ENCODE measurements at regions not wholly inside any gene's neighbourhood (a gene's known extent, or its start where the extent isn't known, plus 50 kb on each side); places are given as distances from the start of the nearest gene placed in this dataset.
"Not testable (repeated sequence)": the region's sequence is repeated elsewhere in the genome, so short reads cannot be mapped to it uniquely, and the experiment has no call there.

DNA sequence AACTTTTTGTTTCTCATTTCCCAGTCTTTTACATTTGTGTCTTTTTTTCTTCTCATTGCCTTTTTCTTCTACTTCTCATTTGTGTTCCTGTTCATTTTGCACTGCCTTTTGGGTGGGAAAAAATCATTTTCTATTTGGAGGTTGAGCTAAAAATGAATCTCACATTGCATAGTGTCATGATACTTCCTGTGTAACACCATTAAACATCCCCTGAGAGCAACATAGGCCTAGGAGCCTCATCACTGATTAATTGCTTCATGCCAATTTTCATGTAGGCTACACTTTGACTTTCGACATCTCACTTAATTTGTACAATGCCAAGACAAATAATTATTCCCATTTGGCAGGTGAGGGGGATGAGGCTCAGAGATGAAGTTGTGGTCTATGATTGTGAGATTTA, 279.2 kb downstream of the EDEM1 start:
- DNase-seq (ENCODE audit: low read depth) = no peak

DNA sequence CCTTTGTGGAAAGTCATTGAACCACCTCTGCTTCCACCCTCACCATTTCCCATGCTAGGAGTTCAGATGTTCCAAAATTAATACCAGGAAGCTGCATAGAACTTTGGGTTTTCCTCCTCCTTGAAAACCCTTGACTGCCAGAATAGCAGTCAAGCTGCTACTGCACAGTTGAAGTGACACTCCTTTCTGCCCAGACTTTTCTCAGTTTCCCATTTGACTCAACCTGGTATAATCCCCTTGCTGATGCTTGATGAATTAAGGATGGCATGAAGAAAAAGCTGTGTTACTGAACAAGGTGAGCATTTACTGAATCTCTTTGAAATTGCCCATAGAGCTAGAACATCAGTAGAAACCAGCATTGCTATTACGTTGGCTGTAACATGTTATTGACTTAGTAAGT, 286.0 kb downstream of the EDEM1 start:
- no peak for DNase-seq (ENCODE audit: low read depth)

DNA sequence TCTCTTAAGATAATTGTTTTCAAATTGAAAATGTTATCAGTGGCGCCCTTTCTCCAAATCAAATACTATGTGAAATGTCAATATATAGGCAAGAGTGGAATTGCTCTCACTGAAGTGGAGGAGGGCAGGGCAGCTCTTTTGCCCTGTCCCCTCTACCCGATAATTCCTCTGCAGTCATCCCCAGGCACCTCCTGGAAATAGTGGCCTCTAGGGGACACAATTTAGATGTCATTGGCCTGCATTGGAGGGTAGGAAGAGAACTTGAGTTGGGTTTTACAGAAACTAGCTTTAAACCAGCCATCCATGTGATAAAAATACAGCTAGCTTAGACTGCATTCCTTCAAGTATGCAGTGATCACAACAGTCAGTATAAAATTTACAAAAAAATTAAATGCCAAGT, 288.9 kb downstream of the EDEM1 start:
- no peak for DNase-seq (ENCODE audit: low read depth)

- DNase-seq (ENCODE audit: low read depth) = no peak
Measured at GRCh38 chr3:5479229-5479799, 291.8 kb downstream of the EDEM1 start.

GRCh38 chr3:5480190-5480589, 292.7 kb downstream of the EDEM1 start:
- DNase-seq (ENCODE audit: low read depth) = no peak

DNA sequence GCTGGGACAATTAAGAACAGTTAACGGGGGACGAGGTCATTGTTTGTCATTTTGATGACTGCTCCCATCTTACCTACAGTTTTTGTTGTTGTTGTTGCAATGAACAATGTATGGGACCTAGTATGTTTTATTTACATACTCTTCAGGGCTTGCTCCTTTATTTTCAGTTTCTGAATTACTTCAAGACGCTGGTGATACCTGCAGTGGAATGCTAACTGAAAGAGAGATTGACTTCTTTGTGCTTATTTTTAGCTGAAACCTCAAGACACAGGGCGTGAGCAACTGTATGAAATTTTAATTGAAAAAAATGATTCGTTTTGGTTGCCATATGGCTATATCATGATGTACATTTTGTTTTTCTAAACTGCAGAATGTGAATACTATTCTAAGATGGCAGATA, 297.9 kb downstream of the EDEM1 start:
- no peak for DNase-seq (ENCODE audit: low read depth)

DNA sequence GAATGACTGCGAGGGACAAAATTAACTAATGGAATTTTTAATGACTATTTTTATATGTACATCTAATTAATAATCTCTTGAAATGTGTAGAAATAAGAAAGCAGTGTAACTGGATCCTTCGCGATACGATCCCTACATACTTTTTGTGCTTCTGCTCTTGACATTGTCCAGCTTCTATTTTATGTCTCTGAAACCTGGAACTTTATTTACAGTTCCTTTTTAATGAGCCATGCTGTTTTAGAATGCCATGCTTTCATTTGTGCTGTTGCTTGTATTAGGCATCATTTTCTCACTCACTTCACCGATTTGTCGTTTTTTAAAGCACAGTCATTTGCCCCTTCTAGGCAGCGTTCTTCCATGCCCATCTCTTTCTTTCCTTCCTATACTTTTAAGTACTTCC, 301.3 kb downstream of the EDEM1 start:
- no peak for DNase-seq (ENCODE audit: low read depth)

DNA sequence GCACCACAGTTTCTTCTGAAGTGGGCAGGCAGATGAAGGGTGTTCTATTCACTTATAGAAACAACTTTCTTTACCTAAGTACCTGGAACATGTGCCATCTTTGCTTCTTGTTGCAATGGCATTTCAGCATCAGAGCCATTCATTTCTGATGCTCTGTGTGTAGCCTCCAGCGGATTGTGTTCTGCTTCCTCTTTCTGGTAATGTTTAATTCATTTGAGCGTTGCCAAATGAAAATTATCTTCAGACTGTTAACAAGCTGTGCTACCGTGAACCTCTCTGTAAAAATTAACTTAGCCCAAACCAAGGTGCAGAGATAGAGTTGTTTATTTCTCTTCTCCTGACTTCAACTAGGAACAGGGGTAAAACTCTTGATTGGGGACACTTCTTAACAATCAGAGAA, 302.0 kb downstream of the EDEM1 start:
- DNase-seq (ENCODE audit: low read depth) = no peak

DNA sequence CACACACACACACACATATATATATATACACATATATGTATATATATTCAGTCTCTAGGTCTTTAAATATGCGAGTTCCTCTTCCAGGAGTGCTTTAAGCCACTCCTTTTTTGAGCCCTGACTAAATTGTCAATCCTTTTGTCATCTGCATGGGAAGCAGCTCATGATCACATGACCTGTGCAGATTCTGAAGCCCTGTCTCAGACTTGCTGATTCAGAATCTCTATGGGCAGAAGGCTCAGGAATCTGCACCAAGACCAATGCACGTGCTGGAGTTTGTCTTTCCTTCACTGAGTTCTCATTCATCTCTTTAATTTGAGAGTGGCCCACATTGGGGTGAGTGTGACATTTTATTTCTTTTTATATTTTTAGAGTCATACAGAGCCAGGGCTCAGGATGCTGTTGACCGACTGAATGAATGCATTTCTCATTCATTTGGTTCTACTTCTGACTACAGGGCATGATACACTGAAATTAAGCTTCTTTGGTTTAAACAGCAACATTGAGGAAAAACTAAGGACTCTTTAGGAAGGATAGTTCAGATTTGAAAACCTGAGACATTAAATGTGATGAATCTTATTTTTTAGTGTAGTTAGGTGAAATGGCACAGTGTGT, 307.5 kb downstream of the EDEM1 start:
- DNase-seq (ENCODE audit: low read depth) = no peak

GRCh38 chr3:5497497-5497896, 310.0 kb downstream of the EDEM1 start:
- no peak for DNase-seq (ENCODE audit: low read depth)

GRCh38 chr3:5498981-5499380, 311.5 kb downstream of the EDEM1 start:
- no peak for DNase-seq (ENCODE audit: low read depth)

DNA sequence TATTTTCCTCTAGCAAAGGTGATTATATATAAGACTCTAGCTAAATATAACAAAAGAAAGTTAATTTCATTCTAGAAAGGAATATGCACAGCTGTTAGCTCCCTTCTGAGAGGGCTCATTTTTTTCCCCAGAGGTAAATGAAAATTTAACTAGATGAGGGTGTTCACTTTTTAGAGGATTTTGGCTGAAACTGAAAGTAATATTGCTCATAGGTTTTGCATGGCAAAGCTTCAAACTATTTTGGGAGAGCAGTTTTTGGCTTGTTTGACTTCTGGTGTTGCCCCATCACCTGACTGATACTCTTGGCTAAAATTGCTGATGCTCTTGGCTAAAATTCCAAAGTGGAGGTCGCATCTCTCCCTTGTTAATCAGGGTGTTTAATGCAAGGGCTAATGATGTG, 311.9 kb downstream of the EDEM1 start:
- DNase-seq (ENCODE audit: low read depth) = no peak

- DNase-seq (ENCODE audit: low read depth) = no peak
Measured at GRCh38 chr3:5503136-5503535, 315.6 kb downstream of the EDEM1 start.

DNA sequence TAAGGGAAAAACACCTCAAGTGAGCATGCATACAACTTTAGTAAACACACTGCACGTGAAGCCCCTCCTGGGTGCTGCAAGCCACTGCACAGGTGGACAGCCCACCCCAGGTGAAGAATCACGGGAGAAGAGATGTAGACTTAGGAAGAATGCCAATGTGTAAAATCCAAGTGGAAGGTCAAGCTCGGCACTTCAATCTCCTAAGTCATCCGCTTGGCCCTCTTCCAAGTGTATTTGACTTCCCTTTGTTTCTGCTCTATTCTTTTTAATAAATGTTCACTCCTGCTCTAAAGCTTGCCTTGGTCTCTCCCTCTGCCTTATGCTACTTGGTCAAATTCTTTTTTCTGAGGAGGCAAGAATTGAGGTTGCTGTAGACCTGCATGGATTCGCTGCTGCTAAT, 316.6 kb downstream of the EDEM1 start:
- DNase-seq (ENCODE audit: low read depth) = no peak

- no peak for DNase-seq (ENCODE audit: low read depth)
Measured at GRCh38 chr3:5505163-5505562, 317.7 kb downstream of the EDEM1 start.

DNA sequence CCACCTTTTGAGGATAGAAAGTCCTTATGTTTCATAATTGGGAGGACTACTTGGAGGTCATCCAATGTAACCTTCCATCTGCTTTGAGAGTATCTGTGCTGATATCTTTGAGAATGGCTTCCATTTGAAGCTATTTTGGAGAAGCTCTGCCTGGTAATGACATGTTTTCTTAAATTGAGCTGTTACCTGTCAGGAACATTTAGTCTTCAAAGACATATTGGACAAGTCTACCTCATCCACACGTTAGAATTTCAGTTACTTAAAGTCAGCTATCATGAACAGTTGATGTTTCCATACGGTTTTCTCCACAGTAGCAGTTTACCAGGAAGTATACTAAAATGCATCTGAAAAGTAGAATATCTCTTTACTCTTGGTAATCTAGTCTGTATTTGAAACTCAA, 318.5 kb downstream of the EDEM1 start:
- DNase-seq (ENCODE audit: low read depth) = no peak

- DNase-seq (ENCODE audit: low read depth) = not testable (repeated sequence)
Measured at GRCh38 chr3:5508860-5509259, 321.4 kb downstream of the EDEM1 start.

DNA sequence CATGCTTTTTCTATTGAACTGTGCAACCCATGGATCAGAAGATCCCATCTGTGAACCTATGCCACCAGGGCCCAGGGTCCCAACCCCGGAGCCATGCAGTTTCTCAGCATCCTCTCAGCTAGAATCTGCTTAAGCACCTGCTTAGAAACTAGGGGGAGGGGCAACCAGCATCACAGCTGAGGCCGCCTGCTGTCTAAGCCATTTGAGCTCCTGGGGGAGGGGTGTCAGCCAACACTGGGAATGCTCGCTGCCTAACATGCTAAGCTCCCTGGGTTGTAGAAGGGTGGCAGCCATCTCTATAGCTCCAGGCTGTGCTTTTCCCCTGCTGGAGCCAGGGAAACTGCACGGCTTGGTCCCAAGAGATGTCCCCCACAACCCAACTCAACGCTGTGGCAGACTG, 322.8 kb downstream of the EDEM1 start:
- DNase-seq (ENCODE audit: low read depth) = no peak

DNA sequence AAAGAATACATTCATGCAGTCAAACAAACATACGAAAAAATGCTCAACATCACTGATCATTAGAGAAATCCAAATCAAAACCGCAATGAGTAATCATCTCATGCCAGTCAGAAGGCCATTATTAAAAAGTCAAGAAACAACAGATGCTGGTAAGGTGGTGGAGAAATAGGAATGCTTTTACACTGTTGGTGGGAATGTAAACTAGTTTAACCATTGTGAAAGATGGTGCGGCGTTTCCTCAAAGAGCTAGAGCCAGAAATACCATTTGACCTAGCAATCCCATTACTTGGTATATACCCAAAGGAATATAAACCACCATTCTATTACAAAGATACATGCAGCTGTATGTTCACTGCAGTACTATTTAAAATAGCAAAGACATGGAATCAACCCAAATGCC, 330.4 kb downstream of the EDEM1 start:
- DNase-seq (ENCODE audit: low read depth) = no peak

- no peak for DNase-seq (ENCODE audit: low read depth)
Measured at GRCh38 chr3:5520237-5520636, 332.7 kb downstream of the EDEM1 start.

DNA sequence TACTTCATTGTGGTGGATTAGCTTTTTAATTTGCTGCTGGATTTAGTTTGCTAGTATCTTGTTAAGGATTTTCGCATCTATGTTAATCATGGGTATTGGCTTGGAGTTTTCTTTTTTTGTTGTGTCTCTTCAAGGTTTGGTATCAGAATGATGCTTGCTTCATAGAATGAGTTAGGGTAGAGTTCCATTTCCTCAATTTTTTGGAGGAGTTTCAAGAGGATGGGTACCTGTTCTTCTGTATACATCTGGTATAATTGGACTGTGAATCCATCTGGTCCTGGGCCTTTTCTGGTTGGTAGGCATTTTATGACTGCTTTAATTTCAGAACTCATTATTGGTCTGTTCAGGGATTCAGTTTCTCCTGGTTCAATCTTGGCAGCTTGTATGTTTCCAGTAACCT, 335.6 kb downstream of the EDEM1 start:
- DNase-seq (ENCODE audit: low read depth) = no peak

- DNase-seq (ENCODE audit: low read depth) = no peak
Measured at GRCh38 chr3:5531039-5531438, 343.5 kb downstream of the EDEM1 start.

GRCh38 chr3:5531741-5532290, 344.3 kb downstream of the EDEM1 start:
- DNase-seq (ENCODE audit: low read depth) = no peak

Data from myocyte (in vitro differentiated cells).